ENCODE measurements at regions not wholly inside any gene's neighbourhood (a gene's known extent, or its start where the extent isn't known, plus 50 kb on each side); places are given as distances from the start of the nearest gene placed in this dataset.

- no peak for DNase-seq
These were observed 384.7 kb downstream of the DMRT2 start for GRCh38 chr9:1434811-1435210.

GRCh38 chr9:1440256-1440655 lies 390.1 kb downstream of the DMRT2 start:
- no peak for DNase-seq

GRCh38 chr9:1442105-1442504 lies 391.9 kb downstream of the DMRT2 start:
- no peak for DNase-seq

- DNase-seq: no peak
These were observed 393.3 kb downstream of the DMRT2 start for GRCh38 chr9:1443450-1443849.

DNA sequence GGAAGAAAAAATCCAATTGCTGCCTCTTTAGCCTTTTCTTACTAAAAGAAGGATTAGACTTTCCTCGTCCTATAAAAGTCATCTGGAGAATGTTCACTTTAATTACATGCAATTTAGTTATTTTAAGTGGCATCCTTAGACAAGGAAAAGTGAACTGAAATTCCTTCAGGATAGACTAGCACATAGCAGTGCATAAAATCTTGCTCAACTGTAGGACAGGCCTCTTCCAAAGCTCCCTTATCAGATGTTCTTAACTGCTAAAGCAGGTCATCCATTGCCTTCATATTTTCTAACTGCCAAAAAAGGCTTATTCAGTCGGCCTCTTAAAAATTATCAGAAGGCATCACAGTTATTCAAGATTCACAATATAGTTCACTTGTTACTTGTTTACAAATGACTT lies 396.5 kb downstream of the DMRT2 start:
- no peak for DNase-seq

DNA sequence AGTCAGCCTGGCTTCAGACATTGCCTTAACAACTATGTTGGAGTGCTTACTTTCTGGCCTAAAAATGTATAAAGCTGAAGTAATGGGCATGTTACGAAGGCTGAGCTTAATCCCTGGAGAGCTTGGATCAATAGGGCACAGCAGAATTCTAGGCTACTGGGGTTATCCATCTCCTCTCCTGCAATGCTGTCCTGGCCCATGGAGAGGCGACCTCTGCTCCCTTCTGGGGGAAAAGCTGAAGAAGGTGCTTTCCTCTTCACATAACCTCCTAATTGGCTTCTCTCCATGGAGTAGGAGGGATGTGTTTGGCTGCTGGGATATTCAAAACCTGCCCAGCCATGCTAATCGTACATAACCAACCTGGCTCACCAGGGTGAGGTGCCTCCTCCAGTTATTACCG lies 403.5 kb downstream of the DMRT2 start:
- DNase-seq: no peak

- no peak for DNase-seq
These were observed 404.1 kb downstream of the DMRT2 start for GRCh38 chr9:1454211-1454610.

DNA sequence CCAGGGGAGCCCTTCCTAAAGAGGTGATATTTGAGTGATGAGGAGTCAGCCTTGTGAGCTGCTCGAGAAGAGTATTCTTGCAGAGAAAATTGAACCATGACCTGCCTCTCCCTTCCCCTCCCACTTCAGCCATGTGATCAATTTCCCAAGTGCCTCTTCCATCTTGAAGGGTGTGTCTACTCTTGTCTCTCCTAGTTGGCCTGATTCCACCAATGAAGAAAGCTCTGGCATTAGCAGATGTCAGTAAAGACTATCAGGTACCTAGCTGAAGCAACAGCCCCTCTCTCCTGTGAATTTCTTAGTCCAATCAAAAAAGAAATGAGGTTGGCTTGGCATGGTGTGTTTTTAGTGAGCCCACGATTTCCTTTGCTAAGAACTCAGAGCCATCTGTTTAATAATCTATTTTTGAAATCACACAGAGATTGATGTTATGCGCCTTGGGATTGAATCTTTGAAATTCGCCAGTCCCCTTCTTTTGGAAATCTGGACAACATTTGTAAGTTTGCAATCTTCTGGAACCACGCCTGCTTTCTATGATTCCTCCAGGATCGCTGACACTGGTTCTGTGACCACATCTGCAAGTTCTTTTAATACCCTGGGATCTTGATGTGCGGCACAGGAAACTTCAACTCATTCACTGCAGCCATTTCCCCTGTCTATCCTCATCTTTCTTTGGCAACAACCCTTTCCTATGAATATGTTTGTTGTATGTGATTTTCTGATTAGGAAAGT lies 404.6 kb downstream of the DMRT2 start:
- no peak for DNase-seq

- no peak for DNase-seq
These were observed 405.6 kb downstream of the DMRT2 start for GRCh38 chr9:1455766-1456165.

DNA sequence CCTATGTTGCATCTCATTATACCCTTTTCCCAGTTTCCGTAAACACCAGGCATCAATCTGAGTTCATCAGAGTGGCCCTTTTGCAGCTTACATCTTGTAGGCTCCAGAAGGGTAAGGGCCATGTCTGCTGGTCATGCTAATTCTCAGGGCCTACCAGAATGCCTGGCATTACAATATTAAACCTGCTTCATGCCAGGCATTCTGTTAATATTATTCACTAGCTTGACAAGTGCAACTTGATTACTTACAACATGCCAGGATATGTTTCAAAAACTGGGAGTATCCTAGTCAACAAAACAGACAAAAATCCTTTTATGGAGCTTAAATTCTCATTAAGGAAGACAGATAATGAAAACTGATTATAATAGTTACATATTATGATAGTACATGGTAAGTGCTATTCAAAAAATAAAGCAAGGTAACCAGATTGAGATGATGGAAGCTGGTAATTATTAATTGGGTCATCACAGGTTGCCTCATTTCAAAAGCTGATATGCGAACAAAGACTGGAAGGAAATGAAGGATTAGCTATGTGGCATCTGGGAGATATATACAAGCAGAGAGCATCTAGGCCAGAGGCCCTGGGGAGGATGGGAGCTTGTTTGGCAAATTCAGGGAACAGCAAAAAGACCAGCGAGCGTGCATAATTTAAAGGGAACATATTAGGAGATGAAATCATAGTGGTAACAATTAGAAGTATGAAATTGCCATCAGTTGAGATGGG lies 406.3 kb downstream of the DMRT2 start:
- DNase-seq: no peak

DNA sequence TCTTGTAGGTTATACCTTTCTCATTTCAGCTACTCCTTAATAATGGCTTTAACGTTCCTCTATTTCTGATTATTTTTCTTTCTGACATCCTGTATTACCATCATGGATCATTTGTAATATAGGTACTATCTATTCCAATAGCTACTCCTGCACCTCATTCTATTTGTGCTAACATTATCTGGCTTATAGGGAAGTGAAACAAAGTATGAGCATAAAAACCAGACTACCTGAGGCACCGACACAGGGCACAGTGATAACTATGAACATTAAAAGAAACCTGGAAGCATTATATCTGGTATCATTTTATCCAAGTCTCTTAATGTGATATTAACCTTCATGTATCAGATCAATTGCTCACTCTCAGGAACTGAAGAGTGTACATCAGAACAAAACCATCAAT lies 407.3 kb downstream of the DMRT2 start:
- no peak for DNase-seq

DNA sequence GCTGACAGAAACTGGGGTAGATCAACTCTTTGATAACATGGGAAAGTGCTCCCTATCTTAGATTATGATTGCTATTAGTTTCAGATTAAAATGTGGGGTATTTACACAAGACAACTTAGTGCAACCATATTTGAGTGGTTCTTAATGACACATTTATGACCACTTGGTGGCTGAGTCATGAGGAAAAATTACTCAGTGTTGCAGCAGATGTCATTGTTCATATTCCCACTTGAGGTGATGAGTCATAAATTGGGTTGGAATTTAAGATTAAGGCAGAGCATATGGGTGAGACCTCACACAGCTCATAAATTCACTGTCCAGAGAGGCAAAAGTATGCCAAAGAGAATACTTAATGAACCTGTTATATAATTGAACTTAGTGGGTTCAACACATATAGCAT lies 408.3 kb downstream of the DMRT2 start:
- peak; percentile 36 for DNase-seq

GRCh38 chr9:1460143-1460769 lies 410.1 kb downstream of the DMRT2 start:
- DNase-seq: peak; percentile 28

DNA sequence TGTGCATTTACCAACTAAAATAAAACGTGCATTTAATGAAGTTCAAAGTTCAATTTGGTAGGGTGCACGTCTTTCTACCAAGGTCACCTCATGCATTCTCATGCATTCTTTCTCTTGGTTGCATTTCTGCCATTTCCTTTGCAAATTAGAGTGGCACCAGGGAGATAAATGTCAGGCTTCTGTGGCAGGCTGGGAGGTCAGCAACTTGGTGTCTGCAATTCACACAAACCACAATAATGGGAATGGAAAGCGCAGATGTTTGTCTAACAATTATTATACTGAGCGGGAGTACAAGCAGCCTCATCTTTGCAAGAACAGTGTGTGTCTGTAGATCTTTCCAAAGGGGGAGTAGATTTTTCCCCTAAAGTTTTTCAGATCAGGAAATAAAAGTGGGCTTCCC lies 411.7 kb downstream of the DMRT2 start:
- DNase-seq: no peak

DNA sequence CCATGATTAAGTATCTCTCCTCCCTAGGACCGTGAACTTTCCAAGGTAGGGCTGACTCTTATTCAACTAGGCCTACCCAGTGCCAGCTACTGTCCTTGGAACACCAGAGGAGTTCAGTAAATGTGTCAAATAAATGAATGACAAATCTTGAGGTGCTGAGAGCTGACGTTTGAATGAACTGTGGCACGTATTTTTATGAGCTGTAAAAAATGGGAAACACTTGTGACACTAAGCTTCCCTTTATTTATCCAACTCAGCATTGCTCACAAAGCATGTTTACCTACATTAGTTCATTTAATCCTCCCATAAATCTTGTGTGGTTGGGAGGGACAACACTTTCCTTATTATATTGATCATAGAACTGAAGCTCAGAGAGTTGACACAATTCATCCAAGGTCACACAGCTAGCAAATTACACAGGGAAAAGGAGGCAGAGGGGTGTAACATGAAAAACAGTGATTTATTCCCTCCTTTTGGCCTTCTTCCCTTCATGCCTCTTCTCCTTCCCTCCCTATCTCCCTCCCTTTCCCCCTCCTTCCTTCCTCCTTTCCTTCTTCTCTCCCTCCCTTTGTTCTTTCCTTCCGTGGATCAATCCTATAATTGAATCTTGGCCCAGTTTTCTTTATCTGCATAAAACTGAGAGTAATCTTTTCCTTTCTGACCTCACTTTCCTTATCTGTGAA lies 412.6 kb downstream of the DMRT2 start:
- DNase-seq: peak; percentile 9

DNA sequence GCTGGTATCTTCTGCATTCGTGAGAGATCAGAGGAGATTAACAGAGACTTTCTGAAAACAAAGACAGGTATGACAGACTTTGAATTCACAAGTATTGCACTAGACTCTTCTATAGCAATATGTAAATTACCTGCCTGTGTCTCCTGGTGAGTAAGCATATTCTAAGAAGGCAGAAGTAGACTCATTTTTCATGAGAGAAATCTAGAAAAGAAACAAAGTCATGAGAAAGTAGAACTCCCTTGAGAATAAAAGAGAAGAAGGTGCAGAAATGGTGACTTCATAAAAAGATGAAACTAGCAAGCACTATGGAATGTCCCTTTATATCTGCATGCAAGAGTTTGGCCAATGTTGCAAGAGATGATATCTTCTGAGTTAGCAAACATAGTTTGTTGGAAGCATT lies 419.8 kb downstream of the DMRT2 start:
- no peak for DNase-seq

GRCh38 chr9:1473956-1474634 lies 423.9 kb downstream of the DMRT2 start:
- DNase-seq: no peak

- DNase-seq: no peak
These were observed 424.5 kb downstream of the DMRT2 start for GRCh38 chr9:1474671-1475070.

- no peak for DNase-seq
These were observed 440.4 kb downstream of the DMRT2 start for GRCh38 chr9:1490341-1491232.

DNA sequence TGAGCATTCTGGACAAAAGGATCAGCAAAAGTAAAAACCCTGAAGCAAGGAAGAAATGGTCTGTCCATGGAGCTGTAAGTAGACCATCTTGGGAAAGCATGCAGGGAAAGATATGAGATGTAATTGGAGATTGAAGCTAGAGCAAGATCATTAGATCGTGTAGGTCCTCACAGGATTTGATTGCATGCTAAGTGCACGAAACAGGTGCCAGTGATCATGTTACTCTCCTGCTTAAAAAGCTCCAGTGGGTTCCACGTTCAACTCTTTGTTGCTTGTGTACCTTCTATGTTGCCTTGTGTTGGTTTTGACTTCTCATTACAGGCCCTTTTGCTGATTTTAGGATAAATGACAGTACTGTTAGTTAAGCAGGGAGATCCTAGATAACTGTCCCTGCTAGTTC lies 442.0 kb downstream of the DMRT2 start:
- DNase-seq: no peak

- peak; percentile 88 for DNase-seq
These were observed 445.3 kb downstream of the DMRT2 start for GRCh38 chr9:1495282-1496030.
